Mesodermal cell (in vitro differentiated cells): ENCODE measurements at regions not wholly inside any gene's neighbourhood (a gene's known extent, or its start where the extent isn't known, plus 50 kb on each side); places are given as distances from the start of the nearest gene placed in this dataset.
"Not testable (repeated sequence)": the region's sequence is repeated elsewhere in the genome, so short reads cannot be mapped to it uniquely, and the experiment has no call there.

Source experiments
- H3K27ac ChIP-seq: 2 replicates; pipeline ENCODE4 v1.7.0; 2013; ENCODE audit warnings: mild to moderate bottlenecking, low read depth, low read length, moderate library complexity; ENCODE audit not compliant: severe bottlenecking
- H3K36me3 ChIP-seq: 2 replicates; pipeline ENCODE4 v1.7.1; 2013; ENCODE audit warnings: mild to moderate bottlenecking, low read length, moderate library complexity; ENCODE audit not compliant: control insufficient read depth, insufficient read depth
- H3K4me1 ChIP-seq: one replicate; pipeline ENCODE4 v1.7.1; 2013; ENCODE audit warnings: mild to moderate bottlenecking, low read length; ENCODE audit not compliant: insufficient read depth, control insufficient read depth, poor library complexity, severe bottlenecking
- H3K4me3 ChIP-seq: 2 replicates; pipeline ENCODE4 v1.7.0; 2013; ENCODE audit warnings: low read length, control low read depth, mild to moderate bottlenecking; ENCODE audit not compliant: insufficient read depth, poor library complexity, severe bottlenecking; ENCODE audit errors: extremely low read depth
- H3K9me3 ChIP-seq: 2 replicates; pipeline ENCODE4 v1.7.1; 2013; ENCODE audit warnings: mild to moderate bottlenecking, low read length, moderate library complexity; ENCODE audit not compliant: control insufficient read depth
- WGBS, 2 experiments: methylation state at CpG; one replicate each; pipeline ENCODE4 v1.1.5; 2013; ENCODE audit warnings: missing lambda C conversion rate in 2 of 2; ENCODE audit not compliant: insufficient coverage in 2 of 2; 5-methylcytosine and 5-hydroxymethylcytosine counted together

- Histone ChIP-seq H3K4me3 (no peak overlapping the region), H3K36me3 (no peaks in the 10 kb centered on the region), H3K9me3 (peaks cover 20% of the 10 kb centered on the region), H3K27ac (no peak overlapping the region), H3K4me1 (no peaks in the 10 kb centered on the region)
- WGBS, 2 experiments = no CpG with 5 or more reads among the region's 1 CpG
Measured at GRCh38 chr5:27158775-27159174, 120.4 kb upstream of the CDH9 start.

- Histone ChIP-seq H3K4me3 (no peak overlapping the region), H3K9me3 (peaks cover 20% of the 10 kb centered on the region), H3K27ac (no peak overlapping the region), H3K36me3 (no peaks in the 10 kb centered on the region), H3K4me1 (no peaks in the 10 kb centered on the region)
Measured at GRCh38 chr5:27158171-27158570, 119.8 kb upstream of the CDH9 start.

- 83 to 100% methylated on average over 1 of the region's 2 CpGs for WGBS, 2 experiments
- Histone ChIP-seq H3K27ac (no peak overlapping the region), H3K9me3 (no peaks in the 10 kb centered on the region), H3K36me3 (no peaks in the 10 kb centered on the region), H3K4me1 (no peaks in the 10 kb centered on the region), H3K4me3 (no peak overlapping the region)
Measured at GRCh38 chr5:27144456-27144855, 106.1 kb upstream of the CDH9 start.

GRCh38 chr5:27140831-27141230 lies 102.4 kb upstream of the CDH9 start:
- Histone ChIP-seq H3K9me3 (no peaks in the 10 kb centered on the region), H3K27ac (no peak overlapping the region), H3K36me3 (no peaks in the 10 kb centered on the region), H3K4me3 (no peak overlapping the region), H3K4me1 (no peaks in the 10 kb centered on the region)
- WGBS, 2 experiments = no CpG with 5 or more reads among the region's 1 CpG

- no CpG with 5 or more reads among the region's 1 CpG for WGBS, 2 experiments
- Histone ChIP-seq H3K4me3 (no peak overlapping the region), H3K9me3 (no peaks in the 10 kb centered on the region), H3K4me1 (no peaks in the 10 kb centered on the region), H3K27ac (no peak overlapping the region), H3K36me3 (no peaks in the 10 kb centered on the region)
Measured at GRCh38 chr5:27130587-27130986, 92.2 kb upstream of the CDH9 start.

GRCh38 chr5:27129926-27130325 lies 91.5 kb upstream of the CDH9 start:
- no peaks in the 10 kb centered on the region for H3K9me3 ChIP-seq
- no peaks in the 10 kb centered on the region for H3K36me3 ChIP-seq
- no CpG with 5 or more reads among the region's 1 CpG for WGBS, 2 experiments
- H3K4me3 ChIP-seq = no peak overlapping the region
- H3K4me1 ChIP-seq = no peaks in the 10 kb centered on the region
- H3K27ac ChIP-seq = no peak overlapping the region

GRCh38 chr5:27125856-27126255 lies 87.5 kb upstream of the CDH9 start:
- Histone ChIP-seq H3K9me3 (no peaks in the 10 kb centered on the region), H3K4me3 (no peak overlapping the region), H3K36me3 (no peaks in the 10 kb centered on the region), H3K27ac (no peak overlapping the region), H3K4me1 (no peaks in the 10 kb centered on the region)
- 90 to 100% methylated on average over 2 of the region's 2 CpGs for WGBS, 2 experiments

GRCh38 chr5:27124590-27124989 lies 86.2 kb upstream of the CDH9 start:
- Histone ChIP-seq H3K27ac (no peak overlapping the region), H3K36me3 (no peaks in the 10 kb centered on the region), H3K4me3 (no peak overlapping the region), H3K4me1 (no peaks in the 10 kb centered on the region), H3K9me3 (no peaks in the 10 kb centered on the region)
- no CpG with 5 or more reads among the region's 3 CpGs for WGBS, 2 experiments

GRCh38 chr5:27119736-27120321 lies 81.4 kb upstream of the CDH9 start:
- not testable (repeated sequence) for H3K4me1 ChIP-seq, H3K4me3 ChIP-seq, H3K36me3 ChIP-seq, H3K9me3 ChIP-seq, H3K27ac ChIP-seq
- 92 to 100% methylated on average over 7 to 24 of the region's 38 CpGs for whole genome bisulfite sequencing, 2 experiments

GRCh38 chr5:27103486-27103885 lies 65.1 kb upstream of the CDH9 start:
- H3K4me3 ChIP-seq = no peak overlapping the region
- no CpG with 5 or more reads among the region's 2 CpGs for WGBS, 2 experiments
- no peaks in the 10 kb centered on the region for H3K36me3 ChIP-seq
- H3K27ac ChIP-seq = no peak overlapping the region
- H3K4me1 ChIP-seq = no peaks in the 10 kb centered on the region
- no peaks in the 10 kb centered on the region for H3K9me3 ChIP-seq

- not testable (repeated sequence) for H3K4me3 ChIP-seq, H3K4me1 ChIP-seq, H3K27ac ChIP-seq, H3K9me3 ChIP-seq, H3K36me3 ChIP-seq
- whole genome bisulfite sequencing, 2 experiments = 89 to 97% methylated on average over 12 to 14 of the region's 16 CpGs
Measured at GRCh38 chr5:27095761-27096160, 57.4 kb upstream of the CDH9 start.
